ENCODE measurements at regions not wholly inside any gene's neighbourhood (a gene's known extent, or its start where the extent isn't known, plus 50 kb on each side); places are given as distances from the start of the nearest gene placed in this dataset.
A peak's percentile ranks its signal among the peaks of the same experiment; 100 is the strongest.

DNA sequence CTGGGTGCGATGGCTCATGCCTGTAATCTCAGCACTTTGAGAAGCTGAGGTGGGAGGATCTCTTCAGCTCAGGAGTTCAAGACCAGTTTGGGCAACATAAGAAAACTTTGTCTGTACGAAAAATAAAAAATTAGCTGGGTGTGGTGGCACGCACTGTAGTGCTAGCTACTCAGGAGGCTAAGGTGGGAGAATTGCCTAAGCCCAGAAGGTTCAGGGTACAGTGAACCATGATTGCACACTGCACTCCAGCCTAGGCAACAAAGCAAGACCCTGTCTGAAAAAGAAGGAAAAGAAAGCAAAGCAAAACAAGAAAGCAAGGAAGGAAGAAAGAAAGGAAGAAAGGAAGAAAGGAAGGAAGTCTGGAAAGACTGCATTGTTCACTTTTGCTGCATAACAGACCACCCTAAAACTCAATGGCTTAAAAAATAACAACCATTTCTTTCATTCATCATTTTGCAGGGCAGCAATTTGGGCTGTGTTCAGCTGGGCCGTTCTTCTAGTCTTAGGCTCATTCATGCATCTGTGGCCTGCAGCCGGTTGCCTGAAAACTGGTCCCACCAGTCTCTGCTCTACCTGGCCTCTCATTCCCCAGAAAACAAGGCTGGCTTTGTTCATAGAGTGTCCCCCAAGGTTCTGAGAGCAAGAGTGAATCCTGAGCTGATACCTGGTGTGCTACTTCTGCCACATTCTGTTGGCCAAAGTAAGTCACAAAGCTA lies 82.4 kb upstream of the MIER3 start:
- Histone ChIP-seq H3K27me3 (ENCODE audit: low read depth, low read length) (no peaks in the 10 kb centered on the region), H3K4me3 (ENCODE audit: low read depth in 1 of 2, low read length in 2 of 2) (no peak overlapping the region), H3K36me3 (ENCODE audit: control insufficient read depth in 1 of 2, insufficient read depth in 2 of 2, low read length in 2 of 2) (no peaks in the 10 kb centered on the region), H3K9me3 (ENCODE audit: control insufficient read depth in 1 of 2, low read length in 2 of 2) (no peaks in the 10 kb centered on the region), H3K4me1 (ENCODE audit: control insufficient read depth in 1 of 2, insufficient read depth in 2 of 2, low read length in 2 of 2) (no peaks in the 10 kb centered on the region), H3K27ac (ENCODE audit: low read length) (no peak overlapping the region)

- H3K4me3 ChIP-seq (ENCODE audit: low read depth in 1 of 2, low read length in 2 of 2) = no peak overlapping the region
- H3K27me3 ChIP-seq (ENCODE audit: low read depth, low read length) = no peaks in the 10 kb centered on the region
- no peaks in the 10 kb centered on the region for H3K36me3 ChIP-seq (ENCODE audit: control insufficient read depth in 1 of 2, insufficient read depth in 2 of 2, low read length in 2 of 2)
- H3K9me3 ChIP-seq (ENCODE audit: control insufficient read depth in 1 of 2, low read length in 2 of 2) = no peaks in the 10 kb centered on the region
- H3K27ac ChIP-seq (ENCODE audit: low read length) = no peak overlapping the region
- no peaks in the 10 kb centered on the region for H3K4me1 ChIP-seq (ENCODE audit: control insufficient read depth in 1 of 2, insufficient read depth in 2 of 2, low read length in 2 of 2)
These were observed 84.0 kb upstream of the MIER3 start for GRCh38 chr5:57035955-57036354.

DNA sequence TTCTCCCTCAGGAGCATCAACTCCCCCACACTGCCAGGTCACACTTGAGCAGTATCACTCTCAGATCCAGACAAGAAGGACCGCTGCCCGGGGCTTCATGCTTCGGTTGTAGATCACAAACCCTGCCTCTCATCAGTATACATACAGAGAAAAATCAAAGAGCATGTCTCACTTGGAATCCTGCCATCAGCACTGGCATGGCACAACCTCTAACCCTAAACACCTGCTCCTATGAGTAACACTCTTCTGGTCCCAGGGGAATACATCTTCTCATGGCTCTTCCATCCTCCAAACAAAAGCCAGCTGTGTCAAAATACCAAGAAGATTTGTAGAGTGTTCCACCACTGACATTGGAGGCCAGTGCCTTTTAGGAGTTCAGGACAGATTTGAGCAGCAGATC lies 84.8 kb upstream of the MIER3 start:
- Histone ChIP-seq H3K27ac (ENCODE audit: low read length) (no peak overlapping the region), H3K4me3 (ENCODE audit: low read depth in 1 of 2, low read length in 2 of 2) (no peak overlapping the region), H3K4me1 (ENCODE audit: control insufficient read depth in 1 of 2, insufficient read depth in 2 of 2, low read length in 2 of 2) (no peaks in the 10 kb centered on the region)

GRCh38 chr5:57037355-57037754 lies 85.4 kb upstream of the MIER3 start:
- H3K36me3 ChIP-seq (ENCODE audit: control insufficient read depth in 1 of 2, insufficient read depth in 2 of 2, low read length in 2 of 2) = no peaks in the 10 kb centered on the region
- H3K4me1 ChIP-seq (ENCODE audit: control insufficient read depth in 1 of 2, insufficient read depth in 2 of 2, low read length in 2 of 2) = no peaks in the 10 kb centered on the region
- H3K27me3 ChIP-seq (ENCODE audit: low read depth, low read length) = no peaks in the 10 kb centered on the region
- no peaks in the 10 kb centered on the region for H3K9me3 ChIP-seq (ENCODE audit: control insufficient read depth in 1 of 2, low read length in 2 of 2)
- no peak overlapping the region for H3K27ac ChIP-seq (ENCODE audit: low read length)
- no peak overlapping the region for H3K4me3 ChIP-seq (ENCODE audit: low read depth in 1 of 2, low read length in 2 of 2)

More for the DNA sequence above, 84.8 kb upstream of the MIER3 start:
- no peaks in the 10 kb centered on the region for H3K27me3 ChIP-seq (ENCODE audit: low read depth, low read length)
- H3K36me3 ChIP-seq (ENCODE audit: control insufficient read depth in 1 of 2, insufficient read depth in 2 of 2, low read length in 2 of 2) = no peaks in the 10 kb centered on the region
- H3K9me3 ChIP-seq (ENCODE audit: control insufficient read depth in 1 of 2, low read length in 2 of 2) = no peaks in the 10 kb centered on the region

DNA sequence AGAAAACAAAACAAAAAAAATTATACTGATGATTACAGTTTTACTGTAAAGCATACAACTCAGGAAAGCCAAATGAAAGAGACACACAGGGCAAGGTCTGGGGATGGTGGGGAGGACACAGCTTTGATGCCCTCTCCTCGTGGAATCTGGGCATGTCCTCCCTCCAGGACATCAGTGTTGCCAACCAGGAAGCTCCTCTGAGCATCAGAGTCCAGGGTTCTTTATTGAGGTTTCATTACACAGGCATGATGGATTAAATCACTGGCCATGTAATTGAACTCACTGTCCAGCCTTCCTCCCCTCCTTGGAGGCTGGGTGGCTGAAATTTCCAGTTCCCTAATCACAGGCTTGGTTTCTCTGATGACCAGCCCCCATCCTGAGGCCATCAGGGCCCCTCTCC lies 89.6 kb upstream of the MIER3 start:
- Histone ChIP-seq H3K27me3 (ENCODE audit: low read depth, low read length) (no peaks in the 10 kb centered on the region), H3K4me1 (ENCODE audit: control insufficient read depth in 1 of 2, insufficient read depth in 2 of 2, low read length in 2 of 2) (no peaks in the 10 kb centered on the region), H3K36me3 (ENCODE audit: control insufficient read depth in 1 of 2, insufficient read depth in 2 of 2, low read length in 2 of 2) (no peaks in the 10 kb centered on the region), H3K4me3 (ENCODE audit: low read depth in 1 of 2, low read length in 2 of 2) (no peak overlapping the region), H3K27ac (ENCODE audit: low read length) (no peak overlapping the region), H3K9me3 (ENCODE audit: control insufficient read depth in 1 of 2, low read length in 2 of 2) (no peaks in the 10 kb centered on the region)

GRCh38 chr5:57042524-57042931 lies 90.6 kb upstream of the MIER3 start:
- Histone ChIP-seq H3K36me3 (ENCODE audit: control insufficient read depth in 1 of 2, insufficient read depth in 2 of 2, low read length in 2 of 2) (no peaks in the 10 kb centered on the region), H3K9me3 (ENCODE audit: control insufficient read depth in 1 of 2, low read length in 2 of 2) (no peaks in the 10 kb centered on the region), H3K4me1 (ENCODE audit: control insufficient read depth in 1 of 2, insufficient read depth in 2 of 2, low read length in 2 of 2) (no peaks in the 10 kb centered on the region), H3K27me3 (ENCODE audit: low read depth, low read length) (no peaks in the 10 kb centered on the region), H3K4me3 (ENCODE audit: low read depth in 1 of 2, low read length in 2 of 2) (no peak overlapping the region), H3K27ac (ENCODE audit: low read length) (no peak overlapping the region)

DNA sequence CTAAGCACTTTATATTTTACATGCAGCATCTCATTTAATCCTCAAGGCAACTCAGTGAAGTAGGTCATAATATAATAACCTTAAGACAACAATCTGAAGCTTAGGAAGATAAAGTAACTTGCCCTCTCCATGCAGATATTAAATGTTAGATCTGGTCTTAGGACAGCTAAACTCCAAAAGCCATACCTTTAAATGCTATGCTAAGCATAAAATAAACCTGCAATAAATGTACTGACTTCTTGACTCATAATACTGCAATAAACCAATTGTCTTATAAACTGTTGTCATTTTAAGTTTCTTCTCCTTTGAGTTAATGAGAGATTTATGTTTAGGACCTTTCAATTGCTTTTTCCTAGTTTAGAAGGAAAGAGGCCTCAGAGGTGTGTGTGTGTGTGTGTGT lies 102.2 kb upstream of the MIER3 start:
- H3K36me3 ChIP-seq (ENCODE audit: control insufficient read depth in 1 of 2, insufficient read depth in 2 of 2, low read length in 2 of 2) = no peaks in the 10 kb centered on the region
- H3K9me3 ChIP-seq (ENCODE audit: control insufficient read depth in 1 of 2, low read length in 2 of 2) = no peaks in the 10 kb centered on the region
- no peak overlapping the region for H3K4me3 ChIP-seq (ENCODE audit: low read depth in 1 of 2, low read length in 2 of 2)
- no peaks in the 10 kb centered on the region for H3K4me1 ChIP-seq (ENCODE audit: control insufficient read depth in 1 of 2, insufficient read depth in 2 of 2, low read length in 2 of 2)
- H3K27me3 ChIP-seq (ENCODE audit: low read depth, low read length) = no peaks in the 10 kb centered on the region
- H3K27ac ChIP-seq (ENCODE audit: low read length) = no peak overlapping the region

DNA sequence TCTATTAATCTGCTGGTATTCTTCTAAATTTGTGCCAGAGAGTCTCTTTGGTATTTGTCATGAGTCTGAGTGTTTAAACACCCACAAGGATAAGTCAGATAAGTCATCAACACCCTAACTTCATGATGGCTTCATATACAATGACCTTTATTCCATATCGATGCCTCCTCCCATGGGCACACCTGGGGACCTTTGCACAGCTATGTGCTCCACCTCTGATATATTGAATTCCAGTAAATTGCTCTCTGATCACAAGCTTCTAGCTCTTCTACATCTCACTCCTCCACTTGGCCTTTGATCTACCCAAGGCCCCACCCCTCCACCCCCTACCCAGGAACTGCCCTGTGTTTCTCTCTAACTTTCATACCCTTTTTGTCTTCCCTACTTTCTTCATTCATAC lies 102.7 kb upstream of the MIER3 start:
- Histone ChIP-seq H3K4me1 (ENCODE audit: control insufficient read depth in 1 of 2, insufficient read depth in 2 of 2, low read length in 2 of 2) (no peaks in the 10 kb centered on the region), H3K27ac (ENCODE audit: low read length) (peak overlapping the region; percentile 60), H3K36me3 (ENCODE audit: control insufficient read depth in 1 of 2, insufficient read depth in 2 of 2, low read length in 2 of 2) (no peaks in the 10 kb centered on the region), H3K9me3 (ENCODE audit: control insufficient read depth in 1 of 2, low read length in 2 of 2) (no peaks in the 10 kb centered on the region), H3K27me3 (ENCODE audit: low read depth, low read length) (no peaks in the 10 kb centered on the region), H3K4me3 (ENCODE audit: low read depth in 1 of 2, low read length in 2 of 2) (no peak overlapping the region)

- H3K27ac ChIP-seq (ENCODE audit: low read length) = peak overlapping the region; percentile 60
- H3K9me3 ChIP-seq (ENCODE audit: control insufficient read depth in 1 of 2, low read length in 2 of 2) = no peaks in the 10 kb centered on the region
- H3K36me3 ChIP-seq (ENCODE audit: control insufficient read depth in 1 of 2, insufficient read depth in 2 of 2, low read length in 2 of 2) = no peaks in the 10 kb centered on the region
- no peak overlapping the region for H3K4me3 ChIP-seq (ENCODE audit: low read depth in 1 of 2, low read length in 2 of 2)
- H3K4me1 ChIP-seq (ENCODE audit: control insufficient read depth in 1 of 2, insufficient read depth in 2 of 2, low read length in 2 of 2) = no peaks in the 10 kb centered on the region
- no peaks in the 10 kb centered on the region for H3K27me3 ChIP-seq (ENCODE audit: low read depth, low read length)
These were observed 103.8 kb upstream of the MIER3 start for GRCh38 chr5:57055731-57056130.

DNA sequence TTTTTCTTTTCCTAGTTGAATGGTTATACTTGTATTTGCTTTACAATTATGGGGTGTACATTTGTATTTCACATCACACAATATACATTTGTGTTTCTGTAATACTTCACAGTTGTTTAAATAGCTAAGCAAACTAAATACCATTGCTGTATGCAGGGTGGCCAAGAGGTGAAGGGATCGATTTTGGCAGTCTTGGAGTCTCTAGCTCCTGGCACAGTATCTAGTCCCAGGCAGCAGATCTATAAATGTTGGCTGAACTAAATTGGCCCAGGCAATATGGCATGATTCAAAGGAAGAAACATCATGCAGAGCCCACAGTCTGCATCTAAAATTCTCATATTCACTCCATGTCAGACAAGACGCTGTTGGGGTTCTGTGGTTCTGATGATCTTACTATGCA lies 110.1 kb upstream of the GPBP1 start:
- Histone ChIP-seq H3K9me3 (ENCODE audit: control insufficient read depth in 1 of 2, low read length in 2 of 2) (no peaks in the 10 kb centered on the region), H3K36me3 (ENCODE audit: control insufficient read depth in 1 of 2, insufficient read depth in 2 of 2, low read length in 2 of 2) (no peaks in the 10 kb centered on the region), H3K27ac (ENCODE audit: low read length) (no peak overlapping the region), H3K4me3 (ENCODE audit: low read depth in 1 of 2, low read length in 2 of 2) (no peak overlapping the region), H3K4me1 (ENCODE audit: control insufficient read depth in 1 of 2, insufficient read depth in 2 of 2, low read length in 2 of 2) (no peaks in the 10 kb centered on the region), H3K27me3 (ENCODE audit: low read depth, low read length) (no peaks in the 10 kb centered on the region)

DNA sequence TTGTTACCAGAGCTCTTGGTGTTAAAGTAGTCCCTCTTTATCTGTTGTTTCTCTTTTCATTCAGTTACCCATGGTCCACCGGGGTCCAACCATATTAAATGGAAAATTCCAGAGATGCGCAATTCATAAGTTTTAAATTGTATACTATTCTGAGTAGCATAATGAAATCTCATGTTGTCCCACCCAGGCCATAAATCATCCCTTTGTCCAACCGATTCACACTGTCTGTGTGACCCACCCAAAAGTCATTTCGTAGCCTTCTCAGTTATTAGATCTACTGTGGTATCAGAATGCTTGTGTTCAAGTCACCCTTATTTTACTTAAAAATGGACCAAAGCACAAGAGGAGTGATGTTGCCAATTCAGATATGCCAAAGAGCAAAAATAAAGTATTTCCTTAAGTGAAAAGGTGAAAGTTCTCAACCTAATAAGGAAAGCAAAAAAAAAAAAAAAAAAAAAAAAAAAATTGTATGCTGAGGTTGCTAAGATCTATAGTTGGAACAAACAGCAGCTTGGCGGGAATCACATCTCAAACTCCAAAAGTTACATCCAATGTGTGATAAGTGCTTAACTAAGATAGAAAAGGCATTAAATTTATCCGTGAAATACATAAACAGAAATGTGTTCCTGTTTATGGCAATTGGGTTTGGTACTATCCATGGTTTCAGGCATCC lies 106.8 kb upstream of the GPBP1 start:
- Histone ChIP-seq H3K27me3 (ENCODE audit: low read depth, low read length) (no peaks in the 10 kb centered on the region), H3K36me3 (ENCODE audit: control insufficient read depth in 1 of 2, insufficient read depth in 2 of 2, low read length in 2 of 2) (no peaks in the 10 kb centered on the region), H3K27ac (ENCODE audit: low read length) (no peak overlapping the region), H3K9me3 (ENCODE audit: control insufficient read depth in 1 of 2, low read length in 2 of 2) (peaks cover 0 to 5% of the 10 kb centered on the region in 2 donors), H3K4me3 (ENCODE audit: low read depth in 1 of 2, low read length in 2 of 2) (no peak overlapping the region), H3K4me1 (ENCODE audit: control insufficient read depth in 1 of 2, insufficient read depth in 2 of 2, low read length in 2 of 2) (no peaks in the 10 kb centered on the region)

DNA sequence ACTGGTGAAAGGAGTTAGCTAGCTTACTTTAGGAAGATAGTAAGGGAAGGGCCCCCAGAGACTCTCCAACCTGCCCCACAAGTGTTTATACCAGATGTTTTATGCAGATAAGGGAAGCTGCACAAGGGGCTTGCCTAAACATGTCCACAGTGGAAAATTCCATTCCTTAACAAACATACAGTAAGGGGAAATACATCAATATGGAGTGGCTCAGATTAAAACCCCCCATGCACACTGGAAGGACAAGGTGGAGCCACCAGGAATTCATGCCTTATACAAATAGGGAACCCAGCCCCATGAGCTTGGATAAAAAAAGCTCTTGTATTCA lies 106.3 kb upstream of the GPBP1 start:
- no peaks in the 10 kb centered on the region for H3K4me1 ChIP-seq (ENCODE audit: control insufficient read depth in 1 of 2, insufficient read depth in 2 of 2, low read length in 2 of 2)
- peaks cover 0 to 5% of the 10 kb centered on the region in 2 donors for H3K9me3 ChIP-seq (ENCODE audit: control insufficient read depth in 1 of 2, low read length in 2 of 2)

More for the DNA sequence above, 106.3 kb upstream of the GPBP1 start:
- Histone ChIP-seq H3K4me3 (ENCODE audit: low read depth in 1 of 2, low read length in 2 of 2) (no peak overlapping the region), H3K36me3 (ENCODE audit: control insufficient read depth in 1 of 2, insufficient read depth in 2 of 2, low read length in 2 of 2) (no peaks in the 10 kb centered on the region), H3K27me3 (ENCODE audit: low read depth, low read length) (no peaks in the 10 kb centered on the region), H3K27ac (ENCODE audit: low read length) (no peak overlapping the region)

Measured in muscle layer of duodenum (tissue), 2 donors.